GM23248 (cell line): ENCODE measurements at regions not wholly inside any gene's neighbourhood (a gene's known extent, or its start where the extent isn't known, plus 50 kb on each side); places are given as distances from the start of the nearest gene placed in this dataset.

ENCODE experiments used
- DNase-seq: peaks from one replicate; pipeline ENCODE4 v3.0.0-alpha.2; 2015
- H2AFZ ChIP-seq: fragments of 200-600 bp; sonication (generic); 2 replicates; pipeline ENCODE4 v1.6.1; 2016; ENCODE audit warnings: antibody characterized with exemption
- H3F3A ChIP-seq: fragments of 200-600 bp; sonication (generic); 2 replicates; pipeline ENCODE4 v1.6.1; 2016; ENCODE audit warnings: mild to moderate bottlenecking, antibody characterized with exemption, mixed run types; ENCODE audit not compliant: insufficient read depth
- H3K27ac ChIP-seq: fragments of 200-600 bp; sonication (generic); 2 replicates; pipeline ENCODE4 v1.5.1; 2016; ENCODE audit warnings: mild to moderate bottlenecking
- H3K27me3 ChIP-seq: fragments of 200-600 bp; sonication (generic); replicated peaks from 2 replicates; pipeline ENCODE4 v1.6.1; 2016; ENCODE audit warnings: mild to moderate bottlenecking; ENCODE audit not compliant: insufficient read depth
- H3K36me3 ChIP-seq: fragments of 200-600 bp; sonication (generic); 2 replicates; pipeline ENCODE4 v1.6.1; 2016; ENCODE audit warnings: low read depth, mild to moderate bottlenecking
- H3K4me1 ChIP-seq: fragments of 200-600 bp; sonication (generic); 2 replicates; pipeline ENCODE4 v1.6.1; 2016; ENCODE audit warnings: mild to moderate bottlenecking; ENCODE audit not compliant: insufficient read depth
- H3K4me2 ChIP-seq: fragments of 200-600 bp; sonication (generic); one replicate; pipeline ENCODE4 v1.6.1; 2016; ENCODE audit warnings: mild to moderate bottlenecking; ENCODE audit not compliant: unreplicated experiment
- H3K4me3 ChIP-seq: fragments of 200-600 bp; sonication (generic); 2 replicates; pipeline ENCODE4 v1.5.1; 2016; ENCODE audit warnings: mild to moderate bottlenecking
- H3K79me2 ChIP-seq: fragments of 200-600 bp; sonication (generic); 2 replicates; pipeline ENCODE4 v1.6.1; 2016; ENCODE audit warnings: mild to moderate bottlenecking; ENCODE audit not compliant: insufficient read depth
- H3K9ac ChIP-seq: fragments of 200-600 bp; sonication (generic); 2 replicates; pipeline ENCODE4 v1.6.1; 2016; ENCODE audit warnings: mild to moderate bottlenecking
- H3K9me2 ChIP-seq: fragments of 200-600 bp; sonication (generic); 2 replicates; pipeline ENCODE4 v1.6.1; 2016; ENCODE audit warnings: mixed run types, mild to moderate bottlenecking, moderate library complexity; ENCODE audit not compliant: insufficient read depth
- H3K9me3 ChIP-seq: fragments of 200-600 bp; sonication (generic); one replicate; pipeline ENCODE4 v1.6.1; 2017; ENCODE audit warnings: low read depth
- H4K20me1 ChIP-seq: fragments of 200-600 bp; sonication (generic); 2 replicates; pipeline ENCODE4 v1.6.0; 2016; ENCODE audit not compliant: insufficient read depth
- EZH2 ChIP-seq: fragments of 200-600 bp; sonication (generic); IDR thresholded peaks from 2 replicates; pipeline ENCODE4 v1.6.1; 2018; ENCODE audit warnings: antibody characterized with exemption, mild to moderate bottlenecking; ENCODE audit not compliant: insufficient read depth, poor library complexity, severe bottlenecking
- EZH2phosphoT487 ChIP-seq: fragments of 200-600 bp; sonication (generic); IDR thresholded peaks from 2 replicates; pipeline ENCODE4 v1.6.1; 2018; ENCODE audit warnings: antibody characterized with exemption, moderate library complexity, mild to moderate bottlenecking, low read depth; ENCODE audit not compliant: insufficient read depth
- WGBS, 2 experiments: methylation state at CpG; one replicate each; pipeline ENCODE4 v1.1.6; 2015 to 2017; ENCODE audit warnings: low lambda C conversion rate in 2 of 2, low coverage in 1 of 2; ENCODE audit errors: missing lambda C conversion rate in 2 of 2; 5-methylcytosine and 5-hydroxymethylcytosine counted together
- in situ Hi-C: fragments of 300-500 bp; cut with MboI; formaldehyde crosslinking; loops from 2 replicates; pipeline ENCODE4 v1.15.0; 2020

GRCh38 chr1:101428562-101428961 is 191.7 kb downstream of the S1PR1 start:
- H4K20me1 ChIP-seq, result no peaks in the 10 kb centered on the region
- H3F3A ChIP-seq, result no peaks in the 10 kb centered on the region
- TF ChIP-seq EZH2phosphoT487 (no peak), EZH2 (no peak)
- no peak for DNase-seq
- 17 to 32% methylated on average over 1 of the region's 1 CpG for WGBS, 2 experiments
- no peak overlapping the region for H3K27ac ChIP-seq
- H3K4me2 ChIP-seq, result no peak overlapping the region
- H3K9me3 ChIP-seq, result no peaks in the 10 kb centered on the region
- no peak overlapping the region for H3K4me3 ChIP-seq
- no peak overlapping the region for H3K9ac ChIP-seq
- no peaks in the 10 kb centered on the region for H3K9me2 ChIP-seq
- H2AFZ ChIP-seq, result no peak overlapping the region
- no peaks in the 10 kb centered on the region for H3K36me3 ChIP-seq
- no peaks in the 10 kb centered on the region for H3K4me1 ChIP-seq
- no peaks in the 10 kb centered on the region for H3K79me2 ChIP-seq
- no peaks in the 10 kb centered on the region for H3K27me3 ChIP-seq
- in situ Hi-C loops, result no loop called here

- Histone ChIP-seq H3K4me3 (no peak overlapping the region), H3K79me2 (no peaks in the 10 kb centered on the region), H3K9me3 (no peaks in the 10 kb centered on the region), H3K4me1 (no peaks in the 10 kb centered on the region), H3K27ac (no peak overlapping the region), H3K9me2 (no peaks in the 10 kb centered on the region), H2AFZ (no peak overlapping the region), H3K9ac (no peak overlapping the region), H3K36me3 (no peaks in the 10 kb centered on the region), H3K4me2 (no peak overlapping the region), H4K20me1 (no peaks in the 10 kb centered on the region), H3K27me3 (no peaks in the 10 kb centered on the region; the same call in 1 of the 2 replicates), H3F3A (no peaks in the 10 kb centered on the region)
- WGBS, 2 experiments, result 62 to 65% methylated on average over 4 of the region's 4 CpGs
- DNase-seq, result no peak
- no peak for TF ChIP-seq EZH2
- no peak for TF ChIP-seq EZH2phosphoT487
- in situ Hi-C loops, result no loop called here
Measured at GRCh38 chr1:101431956-101432510, 195.2 kb downstream of the S1PR1 start.

- in situ Hi-C loops, result no loop called here
- TF ChIP-seq EZH2, result no peak
- H3K27ac ChIP-seq, result no peak overlapping the region
Measured at GRCh38 chr1:101435831-101436511, 199.2 kb downstream of the S1PR1 start.

GRCh38 chr1:101437800-101438199 is 201.0 kb downstream of the S1PR1 start:
- WGBS, 2 experiments, result 25 to 35% methylated on average over 1 of the region's 1 CpG

More at GRCh38 chr1:101435831-101436511, 199.2 kb downstream of the S1PR1 start:
- no peaks in the 10 kb centered on the region for H3K4me1 ChIP-seq
- H4K20me1 ChIP-seq, result no peaks in the 10 kb centered on the region
- H3K4me2 ChIP-seq, result no peak overlapping the region
- no peaks in the 10 kb centered on the region for H3K9me2 ChIP-seq
- 60 to 64% methylated on average over 4 of the region's 4 CpGs for WGBS, 2 experiments
- H3K79me2 ChIP-seq, result no peaks in the 10 kb centered on the region
- no peak overlapping the region for H2AFZ ChIP-seq
- H3K36me3 ChIP-seq, result no peaks in the 10 kb centered on the region
- peaks cover 8% of the 10 kb centered on the region; the same call in 1 of the 2 replicates for H3K27me3 ChIP-seq
- no peak overlapping the region for H3K9ac ChIP-seq
- DNase-seq, result no peak
- H3K4me3 ChIP-seq, result no peak overlapping the region
- no peaks in the 10 kb centered on the region for H3K9me3 ChIP-seq
- no peaks in the 10 kb centered on the region for H3F3A ChIP-seq

More at GRCh38 chr1:101437800-101438199, 201.0 kb downstream of the S1PR1 start:
- Histone ChIP-seq H3K9me3 (no peaks in the 10 kb centered on the region), H3K9ac (no peak overlapping the region), H3K27ac (no peak overlapping the region), H3K27me3 (peaks cover 8% of the 10 kb centered on the region; the same call in 1 of the 2 replicates), H3K4me1 (no peaks in the 10 kb centered on the region), H2AFZ (no peak overlapping the region), H4K20me1 (no peaks in the 10 kb centered on the region), H3K36me3 (no peaks in the 10 kb centered on the region), H3K79me2 (no peaks in the 10 kb centered on the region), H3K4me2 (no peak overlapping the region), H3K9me2 (no peaks in the 10 kb centered on the region), H3F3A (no peaks in the 10 kb centered on the region), H3K4me3 (no peak overlapping the region)
- no peak for DNase-seq
- in situ Hi-C loops, result no loop called here
- TF ChIP-seq EZH2 (no peak), EZH2phosphoT487 (no peak)
